ENCODE measurements at regions not wholly inside any gene's neighbourhood (a gene's known extent, or its start where the extent isn't known, plus 50 kb on each side); places are given as distances from the start of the nearest gene placed in this dataset.
"Not testable (repeated sequence)": the region's sequence is repeated elsewhere in the genome, so short reads cannot be mapped to it uniquely, and the experiment has no call there.

DNA sequence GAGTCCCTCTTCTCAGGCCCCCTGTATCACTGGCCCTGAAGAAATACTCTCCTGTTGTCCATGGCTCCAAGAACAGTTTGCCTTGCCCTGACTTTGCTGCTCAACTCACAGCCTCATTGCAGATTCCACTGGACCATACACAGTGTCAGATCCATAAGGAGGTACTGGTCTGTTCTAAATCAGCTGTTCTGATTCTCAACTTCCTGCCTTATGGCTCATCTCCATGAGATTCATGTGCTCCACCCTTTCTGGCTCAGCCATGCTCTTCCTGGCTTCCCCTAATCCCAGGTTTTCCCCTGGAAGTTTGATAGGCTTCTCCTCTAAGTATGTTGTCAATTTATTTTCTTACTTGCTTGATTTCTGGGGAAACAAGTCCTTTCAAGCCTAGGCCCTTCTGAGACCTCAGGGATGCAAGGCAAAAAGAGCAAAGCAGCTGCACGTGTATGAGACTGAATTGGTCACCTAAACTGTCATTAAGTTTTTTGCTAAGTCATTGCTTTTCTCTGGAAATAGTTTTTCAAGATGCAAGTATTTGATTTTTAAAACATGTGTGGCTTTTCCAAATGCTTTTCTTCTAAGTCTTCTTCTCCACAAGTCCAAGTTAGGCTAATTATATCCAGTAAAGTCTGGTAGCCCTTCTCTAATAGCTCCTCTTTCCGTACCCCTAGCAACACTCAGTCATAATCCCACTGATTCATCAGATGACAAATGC, 1288.5 kb downstream of the RPIA start:
- not testable (repeated sequence) for DNase-seq

GRCh38 chr2:89982246-89982645, 1290.8 kb downstream of the RPIA start:
- DNase-seq = not testable (repeated sequence)

GRCh38 chr2:89985650-89986049, 1294.2 kb downstream of the RPIA start:
- not testable (repeated sequence) for DNase-seq

DNA sequence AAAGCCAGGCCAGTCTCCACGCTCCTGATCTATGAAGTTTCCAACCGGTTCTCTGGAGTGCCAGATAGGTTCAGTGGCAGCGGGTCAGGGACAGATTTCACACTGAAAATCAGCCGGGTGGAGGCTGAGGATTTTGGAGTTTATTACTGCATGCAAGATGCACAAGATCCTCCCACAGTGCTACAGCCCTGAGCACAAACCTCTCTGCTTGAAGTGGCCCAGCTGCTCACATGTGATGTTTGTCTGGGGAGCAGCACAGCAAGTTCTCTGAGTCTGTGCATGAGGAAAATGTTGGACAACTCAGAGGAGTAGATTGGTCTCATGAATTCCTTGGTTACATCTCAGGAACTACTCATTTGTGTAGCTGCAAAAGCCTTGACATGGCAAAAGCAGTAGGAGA, 1295.1 kb downstream of the RPIA start:
- DNase-seq = not testable (repeated sequence)

- not testable (repeated sequence) for DNase-seq
Observed at GRCh38 chr2:89996779-89997178, 1305.3 kb downstream of the RPIA start.

- DNase-seq = not testable (repeated sequence)
Observed at GRCh38 chr2:90004553-90004952, 1313.1 kb downstream of the RPIA start.

DNA sequence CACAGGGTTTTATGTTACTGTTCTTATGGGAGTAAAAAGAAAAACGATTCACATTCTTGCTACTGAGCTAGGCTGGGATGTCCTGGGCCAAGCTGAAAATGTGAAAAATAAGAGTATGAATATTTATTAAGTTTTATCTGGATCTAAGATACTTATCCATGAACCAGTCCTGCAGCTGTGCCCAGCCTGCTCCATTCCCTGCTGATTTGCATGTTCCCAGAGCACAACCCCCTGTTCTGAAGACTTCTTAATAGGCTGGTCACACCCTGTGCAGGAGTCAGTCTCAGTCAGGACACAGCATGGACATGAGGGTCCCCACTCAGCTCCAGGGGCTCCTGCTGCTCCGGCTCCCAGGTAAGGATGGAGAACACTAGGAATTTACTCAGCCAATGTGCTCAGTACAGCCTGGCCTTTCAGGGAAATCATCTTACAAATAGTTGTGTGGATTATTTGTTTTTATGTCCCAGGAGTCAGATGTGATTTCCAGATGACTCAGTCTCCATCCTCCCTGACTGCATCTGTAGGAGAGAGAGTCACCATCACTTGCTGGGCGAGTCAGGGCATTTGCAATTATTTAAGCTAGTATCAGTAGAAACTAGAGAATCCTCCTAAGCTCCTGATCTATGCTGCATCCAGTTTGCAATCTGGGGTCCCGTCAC, 1319.1 kb downstream of the RPIA start:
- not testable (repeated sequence) for DNase-seq

DNA sequence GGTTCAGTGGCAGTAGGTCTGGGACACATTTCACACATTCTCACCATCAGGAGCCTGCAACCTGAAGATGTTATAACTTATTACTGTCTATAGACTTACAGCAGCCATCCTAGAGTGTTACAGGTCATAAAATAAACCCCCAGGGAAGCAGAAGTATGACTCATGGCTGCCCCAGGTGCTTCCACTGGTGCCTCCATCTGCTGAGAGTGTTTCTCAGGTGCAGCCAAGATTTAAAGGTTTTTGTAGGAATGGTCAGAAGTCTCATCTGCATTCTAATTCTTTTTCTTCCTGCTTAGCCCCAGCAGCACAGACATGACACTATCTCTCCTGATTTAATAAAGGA, 1319.6 kb downstream of the RPIA start:
- DNase-seq = not testable (repeated sequence)

DNA sequence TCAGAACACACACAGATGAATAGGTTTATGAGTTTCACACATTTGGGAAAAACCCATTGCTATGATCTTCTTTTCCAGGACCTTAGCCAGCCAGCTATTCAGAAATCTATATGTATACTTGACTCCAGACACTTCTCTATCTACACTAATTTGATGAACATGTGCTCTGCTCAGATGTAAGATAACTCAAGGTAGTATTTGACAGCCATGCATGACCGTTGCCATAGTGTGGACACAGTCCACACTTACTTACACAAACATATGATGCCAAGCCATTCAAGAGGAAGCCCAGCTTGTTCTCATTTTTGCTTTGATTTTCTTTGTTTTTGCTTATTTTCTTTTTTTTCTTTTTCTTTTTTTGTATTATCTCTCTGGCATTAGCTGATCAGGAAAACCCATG, 1328.4 kb downstream of the RPIA start:
- not testable (repeated sequence) for DNase-seq

DNA sequence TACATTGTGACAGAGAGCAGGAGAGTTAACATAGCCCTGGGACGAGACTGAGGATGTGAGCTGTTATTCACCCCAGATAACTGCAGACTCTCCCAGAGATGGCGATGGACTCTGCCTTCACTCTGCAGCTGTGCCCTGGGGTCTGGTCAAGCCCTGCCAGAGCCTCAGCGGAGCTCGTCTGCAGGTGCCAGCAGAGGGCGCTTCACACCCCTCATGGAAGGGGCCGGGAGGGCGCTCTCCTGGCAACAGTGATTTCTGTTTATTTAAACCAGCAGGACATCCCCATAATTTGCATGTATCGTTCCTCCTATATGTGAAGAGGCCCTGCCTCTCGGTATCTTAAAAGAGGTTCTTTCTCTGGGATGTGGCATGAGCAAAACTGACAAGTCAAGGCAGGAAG, 1329.8 kb downstream of the RPIA start:
- not testable (repeated sequence) for DNase-seq

- not testable (repeated sequence) for DNase-seq
Observed at GRCh38 chr2:90027231-90027643, 1335.8 kb downstream of the RPIA start.

DNA sequence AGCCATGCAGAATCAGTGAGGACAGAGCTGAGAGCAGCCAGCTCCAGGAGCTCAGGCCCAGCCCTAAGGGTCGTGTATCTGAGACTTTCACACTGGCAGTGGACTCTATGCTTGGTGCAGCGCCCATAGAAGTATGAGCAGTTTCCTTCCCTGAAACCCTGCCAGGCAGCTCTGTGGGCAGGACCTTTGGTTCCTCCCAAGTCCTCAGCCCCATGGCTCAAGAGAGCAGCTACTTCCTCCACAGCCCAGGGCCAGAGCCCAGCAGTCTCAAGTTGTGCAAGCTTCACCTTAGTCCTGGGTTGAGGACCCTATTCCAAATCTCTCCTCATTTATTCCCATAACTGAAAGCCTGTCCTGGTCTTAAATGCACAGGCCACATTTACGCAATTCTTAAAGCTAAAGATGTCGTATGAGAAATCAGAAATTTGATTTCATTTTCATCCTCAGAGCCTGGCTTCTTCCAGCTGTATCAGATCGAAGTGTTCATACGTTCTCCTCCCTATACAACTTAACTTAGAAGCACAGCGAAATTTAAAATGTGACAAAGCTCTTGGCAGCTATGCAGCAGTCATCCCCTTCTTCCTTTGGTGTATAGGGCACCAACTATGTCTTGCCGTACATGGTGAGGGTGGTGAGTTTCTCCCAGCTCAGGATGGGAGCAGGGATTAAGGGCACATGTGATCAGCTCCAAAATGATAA, 1337.1 kb downstream of the RPIA start:
- DNase-seq = not testable (repeated sequence)

DNA sequence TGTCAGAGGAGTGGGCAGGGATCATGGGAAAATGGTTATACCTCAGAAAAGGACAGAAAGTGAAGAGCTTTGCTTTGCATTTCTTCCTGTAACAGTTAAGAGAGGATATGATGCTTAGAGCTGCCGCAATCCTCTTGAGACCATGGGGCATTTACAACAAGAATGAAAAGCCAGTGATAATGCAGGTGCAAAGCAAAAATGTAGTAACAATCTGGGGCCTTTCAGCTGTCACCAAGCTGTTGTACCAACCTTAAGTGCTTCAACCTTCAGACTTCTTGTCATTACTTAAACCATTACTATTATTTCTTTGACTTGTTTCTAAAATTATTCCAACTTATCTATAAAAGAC, 1337.6 kb downstream of the RPIA start:
- DNase-seq = not testable (repeated sequence)

DNA sequence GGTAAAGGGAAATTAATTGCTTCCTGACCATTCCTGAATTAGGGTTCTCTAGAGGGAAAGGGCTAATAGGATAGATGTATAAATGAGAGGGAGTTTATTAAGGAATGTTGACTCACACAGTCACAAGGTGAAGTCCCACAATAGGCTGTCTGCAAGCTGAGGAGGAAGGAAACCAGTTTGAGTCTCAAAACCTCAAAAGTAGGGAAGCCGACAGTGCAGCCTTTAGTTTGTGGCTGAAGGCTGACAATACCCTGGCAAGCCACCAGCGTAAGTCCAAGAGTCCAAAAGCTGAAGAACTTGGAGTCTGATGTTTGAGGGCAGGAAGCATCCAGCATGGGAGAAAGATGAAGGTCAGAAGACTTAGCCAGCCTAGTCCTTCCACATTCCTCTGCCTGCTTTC, 1340.8 kb downstream of the RPIA start:
- not testable (repeated sequence) for DNase-seq

DNA sequence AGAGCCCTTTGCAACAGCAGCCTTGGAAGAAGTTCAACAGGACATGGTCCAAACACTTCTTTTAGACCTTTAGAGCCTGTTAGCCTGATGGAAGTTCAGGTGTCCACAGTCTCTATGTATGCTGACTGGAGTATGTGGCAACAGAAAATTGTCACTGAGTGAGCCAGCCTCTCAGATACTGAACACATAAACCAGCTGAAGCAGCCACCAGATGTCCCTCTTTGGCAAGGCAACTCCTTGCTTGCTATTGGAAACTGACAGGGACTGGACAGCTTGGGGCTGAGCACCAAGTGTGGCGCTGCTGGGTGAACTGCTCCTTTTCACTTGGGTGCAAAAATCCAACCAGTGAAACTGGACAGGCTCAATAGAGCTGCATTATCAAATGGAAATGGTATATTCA, 1344.9 kb downstream of the RPIA start:
- DNase-seq = not testable (repeated sequence)

DNA sequence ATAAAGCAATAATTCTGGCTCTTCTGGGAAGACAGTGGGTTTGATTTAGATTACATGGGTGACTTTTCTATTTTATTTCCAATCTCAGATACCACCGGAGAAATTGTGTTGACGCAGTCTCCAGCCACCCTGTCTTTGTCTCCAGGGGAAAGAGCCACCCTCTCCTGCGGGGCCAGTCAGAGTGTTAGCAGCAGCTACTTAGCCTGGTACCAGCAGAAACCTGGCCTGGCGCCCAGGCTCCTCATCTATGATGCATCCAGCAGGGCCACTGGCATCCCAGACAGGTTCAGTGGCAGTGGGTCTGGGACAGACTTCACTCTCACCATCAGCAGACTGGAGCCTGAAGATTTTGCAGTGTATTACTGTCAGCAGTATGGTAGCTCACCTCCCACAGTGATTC, 1347.6 kb downstream of the RPIA start:
- not testable (repeated sequence) for DNase-seq

DNA sequence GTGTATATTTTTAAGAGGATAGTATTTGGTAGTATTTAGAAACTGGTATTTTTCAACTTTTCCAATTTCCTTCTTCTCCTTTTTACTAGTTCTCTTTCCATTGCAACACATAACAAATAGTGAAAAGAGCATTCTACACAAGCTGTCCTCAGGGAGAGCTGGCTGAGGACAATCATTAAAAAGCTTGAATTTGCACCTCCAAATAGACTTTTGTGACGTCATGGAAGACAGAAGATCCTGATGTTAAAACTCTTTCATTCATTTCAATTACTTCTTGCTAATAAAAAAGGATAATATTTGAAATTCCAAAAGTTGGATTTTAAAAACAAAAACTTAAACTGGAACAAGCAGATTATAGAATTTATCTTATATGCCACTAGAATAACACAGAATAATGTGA, 1356.3 kb downstream of the RPIA start:
- DNase-seq = not testable (repeated sequence)

GRCh38 chr2:90052113-90052631, 1360.7 kb downstream of the RPIA start:
- DNase-seq = not testable (repeated sequence)

DNA sequence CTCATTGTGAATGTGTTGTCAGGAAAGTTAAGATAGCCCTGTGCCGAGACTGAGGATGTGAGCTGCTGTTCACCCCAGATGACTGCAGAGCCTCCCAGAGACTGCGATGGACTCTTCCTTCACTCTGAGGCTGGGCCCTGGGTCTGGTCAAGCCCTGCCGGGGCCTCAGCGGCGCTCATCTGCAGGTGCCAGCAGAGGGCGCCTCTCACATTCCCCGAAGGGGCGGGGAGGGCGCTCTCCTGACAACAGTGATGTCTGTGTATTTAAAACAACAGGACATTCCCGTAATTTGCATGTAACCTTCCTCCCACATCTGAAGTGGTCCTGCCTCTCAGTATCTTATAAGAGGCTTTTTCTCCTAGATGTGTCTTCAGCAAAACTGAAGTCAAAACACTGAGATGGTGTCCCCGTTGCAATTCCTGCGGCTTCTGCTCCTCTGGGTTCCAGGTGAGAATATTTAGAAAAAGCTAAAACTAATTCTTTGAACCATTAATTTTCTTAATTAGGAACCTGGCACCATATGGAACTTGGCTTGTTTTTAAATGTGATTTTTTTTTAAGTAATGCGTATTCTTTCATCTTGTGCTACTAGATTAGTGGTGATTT, 1377.9 kb downstream of the RPIA start:
- peak; percentile 57 for DNase-seq

GRCh38 chr2:90076311-90076710, 1384.8 kb downstream of the RPIA start:
- DNase-seq = no peak

GRCh38 chr2:90077948-90078347, 1386.5 kb downstream of the RPIA start:
- DNase-seq = no peak

- DNase-seq = no peak
Observed at GRCh38 chr2:90079374-90079773, 1387.9 kb downstream of the RPIA start.

DNA sequence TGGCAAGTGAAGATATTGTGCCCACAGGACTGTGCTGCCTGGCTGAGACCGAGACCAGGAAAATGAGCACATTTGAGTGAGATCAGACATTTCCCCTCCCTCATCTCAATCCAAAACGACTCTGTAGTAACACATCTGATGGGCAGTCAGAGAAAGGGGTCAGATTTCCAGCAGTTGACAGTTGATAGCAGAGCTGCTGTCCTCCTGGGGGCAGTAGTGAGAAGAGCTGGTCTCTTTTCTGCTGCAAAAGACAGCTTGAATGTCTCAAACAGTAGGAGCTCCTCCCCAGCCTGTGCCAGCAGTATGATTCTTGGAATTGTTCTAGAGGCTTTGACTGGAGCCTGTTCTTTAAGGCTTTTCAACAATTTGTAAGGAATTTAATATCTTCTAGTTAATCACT, 1396.3 kb downstream of the RPIA start:
- DNase-seq = not testable (repeated sequence)
